K562 (cell line): ENCODE measurements at regions not wholly inside any gene's neighbourhood (a gene's known extent, or its start where the extent isn't known, plus 50 kb on each side); places are given as distances from the start of the nearest gene placed in this dataset.

Experiments used
- CAMTA2 ChIP-seq: fragments of 250-450 bp; sonication (Bioruptor Pico); conservative IDR thresholded peaks from 2 replicates; pipeline ENCODE4 v1.5.1; 2022
- FOSL1 ChIP-seq: fragments of 200-800 bp; sonication (Bioruptor generic); conservative IDR thresholded peaks from 2 replicates; pipeline ENCODE4 v1.6.1; 2016; ENCODE audit warnings: missing genetic modification characterization, missing compliant biosample characterization
- FOXM1 ChIP-seq, 2 experiments: fragments of 450-650 bp in 1 of 2; sonication (generic) in 1 of 2; formaldehyde crosslinking in 1 of 2; IDR thresholded peaks; 2 replicates each; pipeline versions ENCODE4 v1.6.1 to v1.9.0; 2017 to 2022; ENCODE audit warnings: low read depth in 2 of 2, mild to moderate bottlenecking in 2 of 2, missing genetic modification reagents in 1 of 2, moderate library complexity in 1 of 2
- FOXO4 ChIP-seq: fragments of 450-650 bp; formaldehyde crosslinking; IDR thresholded peaks from 2 replicates; pipeline ENCODE4 v1.4.0; 2020; ENCODE audit warnings: mild to moderate bottlenecking, moderate library complexity
- GTF2A2 ChIP-seq: IDR thresholded peaks from 2 replicates; pipeline ENCODE4 v1.6.1; 2016; ENCODE audit warnings: mild to moderate bottlenecking, missing genetic modification characterization, missing compliant biosample characterization
- HCFC1 ChIP-seq: IDR thresholded peaks from 2 replicates; pipeline ENCODE4 v1.6.1; 2012; ENCODE audit warnings: low read depth, low read length, improper control_type of control experiment
- KDM4B ChIP-seq, 2 experiments: fragments of 450-650 bp in 1 of 2; sonication (generic) in 1 of 2; IDR thresholded peaks; 2 replicates each; pipeline ENCODE4 v1.6.1; 2016 to 2017; ENCODE audit warnings: borderline replicate concordance in 2 of 2, antibody characterized with exemption in 1 of 2, low read depth in 1 of 2, mild to moderate bottlenecking in 1 of 2
- MTF1 ChIP-seq: fragments of 250-450 bp; sonication (Bioruptor Pico); IDR thresholded peaks from 2 replicates; pipeline ENCODE4 v1.9.0; 2021; ENCODE audit warnings: moderate library complexity, mild to moderate bottlenecking, inconsistent platforms, borderline replicate concordance
- POLR3G ChIP-seq: IDR thresholded peaks from 2 replicates; pipeline ENCODE4 v1.6.1; 2011; ENCODE audit not compliant: insufficient read length, insufficient replicate concordance; ENCODE audit errors: extremely low read depth
- STAG1 ChIP-seq: sonication (generic); formaldehyde crosslinking; IDR thresholded peaks from 2 replicates; pipeline ENCODE4 v1.5.0; 2020; ENCODE audit warnings: missing genetic modification reagents, borderline replicate concordance
- YY1 ChIP-seq, 3 experiments: IDR thresholded peaks; 2 replicates each; pipeline ENCODE4 v1.6.1; 2011; ENCODE audit warnings: low read length in 2 of 3, mild to moderate bottlenecking in 2 of 3, moderate library complexity in 2 of 3, borderline replicate concordance in 1 of 3, control low read depth in 1 of 3, low read depth in 1 of 3; ENCODE audit not compliant: insufficient read depth in 3 of 3, insufficient replicate concordance in 2 of 3, control insufficient read depth in 1 of 3, insufficient read length in 1 of 3; ENCODE audit errors: extremely low read depth in 1 of 3
- ZBTB11 ChIP-seq, 3 experiments: fragments of 200-800 bp in 1 of 3; fragments of 250-450 bp in 1 of 3; fragments of 450-650 bp in 1 of 3; sonication (Bioruptor Pico) in 1 of 3; sonication (Bioruptor generic) in 1 of 3; formaldehyde crosslinking in 1 of 3; IDR thresholded peaks; 2 replicates each; pipeline versions ENCODE4 v1.6.1 to v1.8.0; 2016 to 2022; ENCODE audit warnings: mild to moderate bottlenecking in 2 of 3, missing genetic modification characterization in 2 of 3, missing compliant biosample characterization in 1 of 3, moderate library complexity in 1 of 3
- ZNF23 ChIP-seq: fragments of 250-450 bp; sonication (Bioruptor Pico); IDR thresholded peaks from 2 replicates; pipeline ENCODE4 v1.4.0; 2020; ENCODE audit warnings: mild to moderate bottlenecking
- ZNF551 ChIP-seq: fragments of 250-450 bp; sonication (Bioruptor Pico); IDR thresholded peaks from 2 replicates; pipeline ENCODE4 v1.5.0; 2021; ENCODE audit warnings: mild to moderate bottlenecking, moderate library complexity
- TF ChIP-seq, protein P1 (sequence below): sonication (generic); formaldehyde crosslinking; IDR thresholded peaks from 2 replicates; pipeline ENCODE4 v1.8.0; 2022; ENCODE audit warnings: mild to moderate bottlenecking, missing genetic modification reagents
- TF ChIP-seq, protein P2 (sequence below): fragments of 450-650 bp; conservative IDR thresholded peaks from 2 replicates; pipeline ENCODE4 v1.6.1; 2016; ENCODE audit warnings: missing genetic modification characterization, low read depth, mild to moderate bottlenecking, missing compliant biosample characterization, moderate library complexity
- TF ChIP-seq, protein P3 (sequence below): sonication (generic); formaldehyde crosslinking; IDR thresholded peaks from 2 replicates; pipeline ENCODE4 v1.8.0; 2022; ENCODE audit warnings: mild to moderate bottlenecking, low read depth, missing genetic modification reagents

- TF ChIP-seq, protein P1, sequence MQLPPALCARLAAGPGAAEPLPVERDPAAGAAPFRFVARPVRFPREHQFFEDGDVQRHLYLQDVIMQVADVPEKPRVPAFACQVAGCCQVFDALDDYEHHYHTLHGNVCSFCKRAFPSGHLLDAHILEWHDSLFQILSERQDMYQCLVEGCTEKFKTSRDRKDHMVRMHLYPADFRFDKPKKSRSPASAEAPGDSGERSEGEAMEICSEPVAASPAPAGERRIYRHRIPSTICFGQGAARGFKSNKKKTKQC (CRISPR knock-in tag) = no peak; the same call in 1 of the 2 replicates
- TF ChIP-seq FOSL1 = no peak
- TF ChIP-seq KDM4B (IDR thresholded peaks at IDR 0.05; ENCODE audit: borderline replicate concordance in 2 of 2, low read depth in 1 of 2) = peak in 1 of 2 experiments; percentile 29; a peak in 1 of 4 replicates
- no peak for TF ChIP-seq GTF2A2 (tag)
- no peak for TF ChIP-seq ZNF23
- no peak for TF ChIP-seq POLR3G
- peak; percentile 80 for TF ChIP-seq FOXM1 (IDR thresholded peaks at IDR 0.05; ENCODE audit: low read depth)
- no peak for TF ChIP-seq FOXM1 (CRISPR knock-in tag; IDR thresholded peaks at IDR 0.05; ENCODE audit: low read depth)
- TF ChIP-seq YY1 (IDR thresholded peaks at IDR 0.05; ENCODE audit: borderline replicate concordance in 1 of 3, control insufficient read depth in 1 of 3, extremely low read depth in 1 of 3, insufficient read depth in 3 of 3, insufficient read length in 1 of 3, insufficient replicate concordance in 2 of 3, low read depth in 1 of 3, low read length in 2 of 3) = peak; percentile 36 to 91 (median 85)
- TF ChIP-seq ZNF551 = no peak
- peak in 1 of 3 experiments; percentile 50; a peak in 1 of 6 replicates for TF ChIP-seq ZBTB11 (CRISPR knock-in tag; IDR thresholded peaks at IDR 0.05)
- no peak for TF ChIP-seq MTF1 (CRISPR knock-in tag)
- no peak for TF ChIP-seq STAG1 (CRISPR knock-in tag)
- no peak for TF ChIP-seq FOXO4 (CRISPR knock-in tag)
- no peak for TF ChIP-seq CAMTA2
- TF ChIP-seq, protein P2, sequence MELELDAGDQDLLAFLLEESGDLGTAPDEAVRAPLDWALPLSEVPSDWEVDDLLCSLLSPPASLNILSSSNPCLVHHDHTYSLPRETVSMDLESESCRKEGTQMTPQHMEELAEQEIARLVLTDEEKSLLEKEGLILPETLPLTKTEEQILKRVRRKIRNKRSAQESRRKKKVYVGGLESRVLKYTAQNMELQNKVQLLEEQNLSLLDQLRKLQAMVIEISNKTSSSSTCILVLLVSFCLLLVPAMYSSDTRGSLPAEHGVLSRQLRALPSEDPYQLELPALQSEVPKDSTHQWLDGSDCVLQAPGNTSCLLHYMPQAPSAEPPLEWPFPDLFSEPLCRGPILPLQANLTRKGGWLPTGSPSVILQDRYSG (tag) = no peak
- TF ChIP-seq HCFC1 = peak; percentile 28
- TF ChIP-seq, protein P3, sequence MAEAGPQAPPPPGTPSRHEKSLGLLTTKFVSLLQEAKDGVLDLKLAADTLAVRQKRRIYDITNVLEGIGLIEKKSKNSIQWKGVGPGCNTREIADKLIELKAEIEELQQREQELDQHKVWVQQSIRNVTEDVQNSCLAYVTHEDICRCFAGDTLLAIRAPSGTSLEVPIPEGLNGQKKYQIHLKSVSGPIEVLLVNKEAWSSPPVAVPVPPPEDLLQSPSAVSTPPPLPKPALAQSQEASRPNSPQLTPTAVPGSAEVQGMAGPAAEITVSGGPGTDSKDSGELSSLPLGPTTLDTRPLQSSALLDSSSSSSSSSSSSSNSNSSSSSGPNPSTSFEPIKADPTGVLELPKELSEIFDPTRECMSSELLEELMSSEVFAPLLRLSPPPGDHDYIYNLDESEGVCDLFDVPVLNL (CRISPR knock-in tag) = peak; percentile 88; the same call in 1 of the 2 replicates
These were observed 66.6 kb downstream of the KCNRG start (continued) for GRCh38 chr13:50081679-50082425.
